ENCODE measurements at regions not wholly inside any gene's neighbourhood (a gene's known extent, or its start where the extent isn't known, plus 50 kb on each side); places are given as distances from the start of the nearest gene placed in this dataset.

- DNase-seq (ENCODE audit: low spot score), result no peak
- TF ChIP-seq RAD21 (IDR thresholded peaks at IDR 0.05), result no peak
- TF ChIP-seq MAX (IDR thresholded peaks at IDR 0.05), result no peak
- no peak for TF ChIP-seq TAF1 (conservative IDR thresholded peaks at IDR 0.05)
- TF ChIP-seq HNF4G (IDR thresholded peaks at IDR 0.05), result no peak
- no peak for TF ChIP-seq RXRA (IDR thresholded peaks at IDR 0.05)
- no peak for TF ChIP-seq FOXA2 (IDR thresholded peaks at IDR 0.05)
- TF ChIP-seq REST (IDR thresholded peaks at IDR 0.05), result no peak
- TF ChIP-seq YY1 (IDR thresholded peaks at IDR 0.05), result no peak
- no peak for TF ChIP-seq EGR1 (IDR thresholded peaks at IDR 0.05; ENCODE audit: low read depth in 2 of 2)
- TF ChIP-seq ATF3 (IDR thresholded peaks at IDR 0.05), result no peak
- WGBS, result 31% methylated on average over 9 of the region's 9 CpGs
These were observed 726.8 kb upstream of the DDX18 start for GRCh38 chr2:117087535-117088291.

GRCh38 chr2:117091041-117091837, 723.3 kb upstream of the DDX18 start:
- H3K4me1 ChIP-seq (ENCODE audit: control insufficient read depth in 4 of 4, insufficient read depth in 4 of 4, low read length in 3 of 4), result no peaks in the 10 kb centered on the region
- no peaks in the 10 kb centered on the region for H3K27me3 ChIP-seq (ENCODE audit: control insufficient read depth in 4 of 4, insufficient read depth in 4 of 4, low read length in 3 of 4)
- H3K9me3 ChIP-seq (ENCODE audit: control insufficient read depth in 4 of 4, low read length in 3 of 4), result no peaks in the 10 kb centered on the region
- no peak overlapping the region for H3K27ac ChIP-seq (ENCODE audit: low read depth in 1 of 2, low read length in 2 of 2)
- 71% methylated on average over 2 of the region's 2 CpGs for WGBS
- TF ChIP-seq REST (IDR thresholded peaks at IDR 0.05) (no peak), ZBTB33 (IDR thresholded peaks at IDR 0.05) (no peak), HNF4G (IDR thresholded peaks at IDR 0.05) (no peak), JUND (IDR thresholded peaks at IDR 0.05) (no peak)
- no peaks in the 10 kb centered on the region for H3K36me3 ChIP-seq (ENCODE audit: control insufficient read depth in 4 of 4, insufficient read depth in 3 of 4, low read depth in 1 of 4, low read length in 3 of 4)
- no peak overlapping the region for H3K9ac ChIP-seq (ENCODE audit: low read depth in 1 of 2, low read length in 2 of 2)
- no peak overlapping the region for H3K4me3 ChIP-seq (ENCODE audit: low read depth in 1 of 3, low read length in 3 of 3)
- no peak for DNase-seq (ENCODE audit: low spot score)

More at GRCh38 chr2:117087535-117088291, 726.8 kb upstream of the DDX18 start:
- H3K9me3 ChIP-seq (ENCODE audit: control insufficient read depth in 4 of 4, low read length in 3 of 4), result no peaks in the 10 kb centered on the region
- no peak overlapping the region for H3K4me3 ChIP-seq (ENCODE audit: low read depth in 1 of 3, low read length in 3 of 3)
- H3K9ac ChIP-seq (ENCODE audit: low read depth in 1 of 2, low read length in 2 of 2), result no peak overlapping the region
- H3K4me1 ChIP-seq (ENCODE audit: control insufficient read depth in 4 of 4, insufficient read depth in 4 of 4, low read length in 3 of 4), result no peaks in the 10 kb centered on the region
- H3K27me3 ChIP-seq (ENCODE audit: control insufficient read depth in 4 of 4, insufficient read depth in 4 of 4, low read length in 3 of 4), result no peaks in the 10 kb centered on the region
- no peak overlapping the region for H3K27ac ChIP-seq (ENCODE audit: low read depth in 1 of 2, low read length in 2 of 2)
- H3K36me3 ChIP-seq (ENCODE audit: control insufficient read depth in 4 of 4, insufficient read depth in 3 of 4, low read depth in 1 of 4, low read length in 3 of 4), result no peaks in the 10 kb centered on the region

Data from liver (tissue), 7 donors.